Stimulated activated naive CD4-positive, alpha-beta T cell (primary cell): ENCODE measurements at regions not wholly inside any gene's neighbourhood (a gene's known extent, or its start where the extent isn't known, plus 50 kb on each side); places are given as distances from the start of the nearest gene placed in this dataset.

Source experiments
- DNase-seq, 6 experiments: peaks; one replicate each; lab custom pipeline; 2025; lab: John Stamatoyannopoulos, UW

DNA sequence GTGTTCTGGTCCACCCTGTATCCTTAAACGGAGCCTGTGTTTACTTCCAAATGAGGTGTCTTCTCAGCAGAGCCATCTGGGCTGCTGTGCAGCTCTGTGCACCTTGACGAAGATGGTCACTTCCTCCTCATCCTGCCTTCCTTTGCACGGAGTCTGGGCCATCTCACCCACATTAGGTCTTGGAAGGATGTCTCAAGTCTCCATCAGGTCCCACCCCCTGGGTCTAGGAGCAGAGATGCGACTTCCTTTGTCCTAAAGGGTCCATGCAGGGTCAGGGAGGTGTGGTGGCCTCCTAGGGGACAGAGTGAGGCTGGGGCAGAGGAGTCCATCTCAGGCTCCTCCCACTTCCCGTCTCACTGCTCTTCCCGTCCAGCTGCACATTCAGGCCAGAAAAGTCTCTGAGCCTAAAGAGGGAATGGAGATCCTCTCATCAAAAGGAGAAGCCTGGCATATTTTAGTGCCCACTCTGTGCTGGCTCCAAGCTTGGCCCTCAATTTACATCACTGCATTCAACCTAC, 209.2 kb downstream of the MATN1 start:
- no peak for DNase-seq

DNA sequence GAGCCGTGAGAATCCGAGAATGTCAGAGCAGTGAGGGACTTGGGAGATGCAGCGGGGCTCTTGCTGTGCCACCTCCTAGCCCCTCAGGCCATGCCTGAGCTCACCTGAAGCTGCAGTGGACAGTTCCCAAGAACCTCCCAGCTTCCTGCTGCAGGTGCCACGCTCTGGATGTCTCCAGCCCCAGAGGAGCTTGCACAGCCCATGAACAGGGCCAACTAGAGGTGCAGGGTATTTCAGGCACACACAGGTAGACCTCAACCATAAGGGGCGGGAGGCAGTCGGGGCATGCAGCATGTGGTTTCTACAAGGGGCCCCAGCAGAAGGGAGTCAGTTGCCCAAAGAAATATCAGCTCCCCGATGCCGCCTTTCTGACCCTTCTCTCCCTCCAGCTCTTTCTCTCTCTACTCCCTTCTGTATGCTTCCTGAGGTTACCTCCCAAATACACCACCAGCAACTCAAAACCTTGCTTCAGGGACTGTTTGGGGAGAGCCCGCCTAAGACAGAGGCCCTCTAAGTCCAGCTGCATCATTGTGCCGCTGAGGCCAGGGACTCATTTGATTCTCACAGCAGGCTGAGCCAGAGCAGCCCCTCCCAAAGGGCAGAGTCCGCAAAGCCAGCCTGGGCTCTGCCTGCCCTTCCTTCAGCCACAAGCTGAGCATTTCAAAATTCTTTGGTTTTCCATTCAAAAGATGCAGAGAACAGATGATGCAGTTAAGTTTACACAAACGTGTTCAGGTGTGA, 209.8 kb downstream of the MATN1 start:
- DNase-seq, result no peak

DNA sequence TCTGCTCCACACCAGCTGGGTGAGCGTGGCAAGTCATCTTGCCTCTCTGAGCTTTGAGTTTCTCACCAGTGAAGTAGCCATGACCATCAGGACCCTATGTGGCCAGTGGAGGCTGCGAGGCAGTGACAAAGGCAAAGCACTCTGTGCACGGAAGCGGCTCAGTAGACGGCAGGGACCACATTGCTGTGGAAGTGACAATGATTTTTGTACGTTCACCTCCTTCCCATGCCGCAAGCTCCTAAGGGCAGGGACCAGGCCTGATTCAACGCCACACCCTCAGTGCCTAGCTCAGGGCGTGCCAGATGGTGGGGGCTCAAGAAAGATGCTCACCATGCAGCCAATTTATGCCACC, 210.5 kb downstream of the MATN1 start:
- DNase-seq, result no peak

DNA sequence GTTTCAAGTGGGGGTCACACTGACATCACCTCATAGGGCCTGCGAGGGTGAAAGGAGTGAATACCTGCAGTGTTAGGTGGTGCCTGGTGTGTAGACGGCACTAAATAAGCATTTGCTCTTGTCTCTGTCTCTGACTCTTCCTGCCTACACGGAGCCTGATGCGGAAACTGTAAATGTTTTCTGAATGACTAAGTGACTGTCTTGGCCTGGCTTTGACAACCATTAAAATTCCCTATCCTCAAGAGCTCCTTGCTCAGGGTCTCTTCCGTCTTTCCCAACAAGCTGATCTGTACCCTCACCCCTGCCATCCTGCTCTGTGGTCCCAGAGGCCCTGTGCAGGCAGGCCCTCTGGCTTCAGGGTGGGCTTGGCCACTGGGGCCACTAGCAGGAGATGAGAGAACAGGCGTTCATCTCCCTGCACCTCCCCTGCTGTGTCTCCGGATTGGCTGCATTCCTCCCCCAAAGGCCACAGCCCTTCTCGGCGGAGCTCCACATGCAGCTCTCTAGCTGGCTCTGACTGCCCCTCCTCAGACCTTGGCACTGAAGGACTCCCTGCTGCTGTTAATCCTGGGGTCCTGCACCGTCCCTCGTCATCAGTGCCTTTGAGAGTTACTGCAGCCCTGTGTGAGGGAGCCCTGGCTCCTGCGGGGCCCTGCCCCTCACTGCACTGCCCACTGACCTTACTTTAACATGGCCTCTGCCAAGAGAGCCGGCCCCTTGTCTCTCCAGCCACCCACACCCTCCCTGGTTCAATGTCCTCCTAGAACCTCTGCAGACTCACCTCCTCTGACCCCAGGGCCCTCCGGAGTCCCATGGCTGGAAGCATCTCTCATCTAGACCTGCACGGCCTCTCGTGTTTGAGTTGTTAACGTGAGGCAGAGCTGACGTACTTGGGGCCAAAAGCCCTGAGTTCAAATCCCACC, 211.1 kb downstream of the MATN1 start:
- no peak for DNase-seq

DNA sequence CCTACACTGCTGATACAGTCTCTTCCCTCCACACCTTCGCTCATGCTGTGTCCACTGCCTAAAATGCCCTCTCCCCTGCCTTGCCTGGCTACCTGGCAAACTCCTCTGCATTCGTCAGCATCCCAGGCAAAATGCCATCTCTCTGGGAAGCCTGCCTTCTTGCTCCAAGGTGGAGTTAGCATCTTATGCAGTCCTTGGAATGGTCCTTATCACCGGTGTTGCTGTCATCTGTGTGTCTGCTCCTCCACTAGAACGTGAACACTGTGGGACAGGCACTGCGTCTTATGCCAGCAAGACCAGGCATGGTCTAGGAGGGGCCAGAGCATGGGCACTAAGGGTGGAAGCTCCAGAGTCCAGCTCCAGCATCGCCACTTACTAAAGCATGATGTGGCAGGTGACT, 211.8 kb downstream of the MATN1 start:
- no peak for DNase-seq

DNA sequence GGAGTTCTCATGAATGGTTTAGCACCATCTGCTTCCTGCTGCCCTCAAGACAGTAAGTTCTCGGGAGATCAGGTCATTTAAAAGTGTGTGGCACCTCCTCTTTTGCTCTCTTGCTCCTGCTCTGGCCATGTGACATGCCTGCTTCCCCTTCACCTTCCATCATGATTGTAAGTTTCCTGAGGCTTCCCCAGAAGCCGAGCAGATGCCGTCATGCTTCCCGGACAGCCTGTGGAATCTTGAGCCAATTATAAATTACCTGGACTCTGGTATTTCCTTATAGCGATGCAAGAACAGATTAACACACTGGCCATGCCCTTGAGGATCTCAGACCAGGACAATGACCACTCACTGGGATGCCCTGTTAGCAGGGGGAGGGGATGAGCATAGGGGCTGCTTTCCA, 212.3 kb downstream of the MATN1 start:
- no peak for DNase-seq

DNA sequence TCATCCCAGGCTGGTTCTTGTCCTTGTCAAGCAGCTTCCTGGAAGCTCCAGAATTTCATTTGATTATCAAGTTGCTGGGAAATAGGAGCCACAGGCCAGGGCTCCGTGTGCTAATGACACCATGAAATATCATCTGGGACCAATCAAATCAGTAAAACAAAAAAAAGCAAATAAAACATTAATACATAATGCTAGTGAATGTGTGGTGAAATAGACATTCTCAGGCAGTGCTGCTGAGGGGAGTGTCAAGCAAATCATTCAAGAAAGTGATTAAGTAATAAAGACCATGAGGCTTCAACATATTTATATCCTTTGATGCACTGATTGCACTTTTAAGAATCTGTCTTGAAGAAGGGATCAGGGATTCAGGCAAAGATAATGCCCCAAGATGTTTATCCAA, 213.7 kb downstream of the MATN1 start:
- DNase-seq, result no peak

DNA sequence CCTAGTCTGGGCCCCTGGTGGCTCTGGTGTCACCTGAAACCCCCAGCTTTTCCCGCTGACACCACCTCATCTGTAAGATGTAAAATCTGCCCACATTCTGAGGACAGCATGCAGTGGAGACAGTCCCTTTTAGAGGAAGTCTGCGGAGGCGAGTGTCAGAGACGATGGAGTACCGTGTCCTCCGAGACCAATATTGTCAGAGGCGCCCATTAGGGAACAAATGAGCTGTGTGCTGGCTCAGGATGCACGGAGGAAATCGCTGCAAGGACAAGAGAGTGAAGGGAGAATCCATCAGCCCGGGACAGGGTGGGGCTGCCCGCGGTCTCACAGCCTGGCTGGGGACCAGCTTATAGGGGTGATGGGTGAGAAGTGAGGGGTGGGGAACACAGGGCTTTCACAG, 214.8 kb downstream of the MATN1 start:
- no peak for DNase-seq

DNA sequence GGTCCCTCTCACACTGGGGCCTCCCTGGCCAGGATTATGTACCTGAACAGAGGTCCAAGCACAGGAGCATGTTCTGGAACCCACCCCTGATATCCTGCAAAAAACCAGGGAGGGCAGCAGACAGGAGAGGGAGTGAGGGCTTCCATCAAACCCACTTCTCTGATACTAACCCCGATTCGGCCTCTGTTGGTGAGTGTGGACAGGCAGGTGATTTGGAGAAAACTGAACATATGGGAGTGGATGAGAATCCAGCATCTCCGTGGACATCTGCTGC, 215.3 kb downstream of the MATN1 start:
- no peak for DNase-seq

DNA sequence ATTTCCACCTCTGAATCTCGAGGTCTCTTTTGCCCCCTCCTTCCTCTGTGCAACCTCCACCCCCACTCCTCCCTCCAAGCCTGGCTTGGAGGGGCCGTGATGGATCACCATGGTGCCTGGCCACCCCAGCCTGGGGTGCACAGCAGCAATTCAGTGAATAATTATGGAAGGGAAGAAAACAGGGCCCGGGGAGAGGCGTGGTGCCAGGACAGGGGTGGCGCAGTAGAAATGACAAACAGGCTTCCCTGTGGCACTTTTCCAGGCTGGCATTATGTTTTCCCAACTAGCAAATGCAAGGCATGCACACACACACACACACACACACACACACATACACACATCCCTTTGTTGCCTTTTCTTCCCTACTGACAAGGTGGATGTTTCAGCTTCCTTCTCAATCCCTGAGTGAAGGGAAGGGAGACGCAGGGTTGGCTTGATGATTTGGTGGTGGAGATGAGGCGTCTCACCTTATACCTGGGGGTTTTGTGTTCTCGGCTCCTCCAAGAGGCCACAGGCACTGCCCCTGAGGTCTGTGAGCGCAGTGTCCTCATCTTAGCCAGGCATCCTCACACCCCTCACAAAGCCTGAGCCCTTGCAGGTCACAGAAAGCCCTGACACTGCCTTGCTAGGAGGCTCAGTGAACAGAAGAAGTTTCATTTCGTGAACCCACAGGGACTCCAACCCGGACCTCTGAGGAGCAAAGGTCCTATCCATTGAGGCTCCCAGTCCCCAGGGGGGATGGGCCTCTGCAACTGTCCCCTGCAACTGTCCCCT, 215.8 kb downstream of the MATN1 start:
- no peak for DNase-seq

DNA sequence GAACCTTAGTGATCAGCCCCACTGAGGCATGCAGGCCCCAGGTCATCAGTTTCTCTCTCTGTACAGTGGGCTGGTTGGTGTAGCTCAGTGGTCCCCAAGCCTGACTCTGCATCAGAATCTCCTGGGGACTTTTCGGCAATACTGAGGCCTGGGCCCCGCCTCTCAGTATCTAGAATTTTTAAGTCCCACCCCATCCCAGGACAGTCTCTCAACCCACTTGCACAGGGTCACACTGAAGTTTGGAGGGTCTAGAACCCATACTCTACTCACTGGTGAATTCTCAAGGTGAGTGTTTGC, 216.4 kb downstream of the MATN1 start:
- no peak for DNase-seq

DNA sequence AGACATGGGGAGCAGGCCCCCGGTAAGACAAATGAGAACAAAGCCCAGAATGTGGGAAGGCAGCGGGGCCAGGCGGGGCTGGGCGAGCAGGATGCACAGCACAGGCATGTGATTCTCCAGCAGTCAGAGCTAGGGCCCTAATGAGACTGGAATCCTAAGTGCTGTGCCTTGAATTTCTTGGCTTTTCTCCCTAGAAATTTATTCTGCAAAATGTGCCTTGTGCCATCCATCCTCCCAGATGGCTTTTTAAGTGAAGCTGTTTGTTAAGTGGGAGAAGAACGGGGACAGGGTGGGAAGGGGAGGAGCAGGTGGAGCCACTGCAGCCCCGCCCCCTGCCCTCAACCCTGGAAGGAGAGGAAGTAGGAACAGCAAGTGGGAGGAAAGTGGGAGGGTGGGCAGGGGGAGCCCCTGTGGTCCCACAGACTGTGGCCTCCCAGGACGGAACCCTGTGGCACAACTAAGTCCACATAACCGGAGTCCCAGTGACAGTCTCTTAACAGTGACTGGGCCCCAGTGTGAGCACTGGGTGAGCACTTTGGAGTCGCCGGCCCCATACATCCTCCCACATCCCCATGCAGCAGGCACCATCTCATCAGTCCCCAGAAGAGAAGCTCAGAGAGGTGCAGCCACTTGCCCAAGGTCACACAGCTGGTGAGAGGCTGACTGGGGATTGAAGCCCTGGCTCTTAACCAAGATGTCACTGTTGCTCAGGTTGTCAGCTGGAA, 216.9 kb downstream of the MATN1 start:
- no peak for DNase-seq

DNA sequence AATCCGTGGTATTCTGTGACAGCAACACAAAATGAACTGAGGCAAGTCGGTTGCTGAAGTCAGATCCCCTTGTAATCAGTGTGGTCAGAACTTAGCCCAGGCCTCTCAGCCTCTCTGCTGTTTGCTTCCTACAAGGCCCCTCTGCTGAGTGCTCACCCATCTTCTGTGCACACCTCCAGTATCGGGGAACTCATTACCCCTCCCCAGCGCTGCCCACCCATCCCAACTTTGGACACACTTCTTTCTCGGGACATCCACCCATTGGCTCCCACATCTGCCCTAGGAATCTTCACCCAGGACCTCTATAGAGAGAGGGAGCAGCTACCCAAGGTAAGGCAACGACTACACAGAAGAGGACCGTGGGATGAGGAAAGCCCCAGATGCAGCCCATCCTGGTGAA, 217.5 kb downstream of the MATN1 start:
- DNase-seq, result no peak

DNA sequence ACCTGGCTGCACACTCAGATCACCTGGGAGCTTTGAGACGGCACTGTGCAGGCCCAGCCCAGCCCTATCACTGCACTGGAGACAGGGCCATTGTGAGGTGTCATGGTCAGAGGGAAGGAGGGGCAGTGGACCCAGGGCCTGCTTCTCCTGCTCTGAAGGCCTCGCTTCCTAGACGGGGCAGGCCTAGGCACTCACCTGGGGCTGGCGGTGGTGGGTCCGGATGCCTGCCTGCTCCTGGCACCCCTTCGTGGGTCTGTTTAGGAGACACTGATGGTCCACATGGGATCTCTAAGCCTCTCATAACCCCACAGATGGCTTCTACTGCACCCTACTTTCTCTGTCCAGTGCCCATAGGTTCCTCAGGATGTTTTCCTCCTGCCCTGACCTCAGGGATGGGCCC, 230.9 kb downstream of the MATN1 start:
- no peak for DNase-seq

DNA sequence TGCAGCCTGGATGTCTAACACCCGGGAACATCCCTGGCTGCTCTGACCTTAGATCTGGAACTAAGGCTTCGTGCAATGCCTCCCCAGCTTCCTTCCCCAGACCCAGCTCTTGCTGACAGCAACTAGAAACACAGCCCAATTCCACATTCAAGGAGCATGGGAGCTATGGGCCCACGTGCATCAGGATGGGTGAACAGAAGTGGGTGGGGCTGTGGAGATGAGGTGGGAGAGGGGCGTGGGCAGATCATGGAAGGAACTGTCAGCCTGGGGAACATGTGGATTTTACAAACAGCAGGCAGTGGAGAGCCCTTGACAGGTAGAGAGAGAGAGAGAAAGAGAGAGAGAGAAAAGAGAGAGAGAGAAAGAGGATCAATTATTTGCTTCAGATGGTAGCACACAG, 231.6 kb downstream of the MATN1 start:
- DNase-seq, result no peak

DNA sequence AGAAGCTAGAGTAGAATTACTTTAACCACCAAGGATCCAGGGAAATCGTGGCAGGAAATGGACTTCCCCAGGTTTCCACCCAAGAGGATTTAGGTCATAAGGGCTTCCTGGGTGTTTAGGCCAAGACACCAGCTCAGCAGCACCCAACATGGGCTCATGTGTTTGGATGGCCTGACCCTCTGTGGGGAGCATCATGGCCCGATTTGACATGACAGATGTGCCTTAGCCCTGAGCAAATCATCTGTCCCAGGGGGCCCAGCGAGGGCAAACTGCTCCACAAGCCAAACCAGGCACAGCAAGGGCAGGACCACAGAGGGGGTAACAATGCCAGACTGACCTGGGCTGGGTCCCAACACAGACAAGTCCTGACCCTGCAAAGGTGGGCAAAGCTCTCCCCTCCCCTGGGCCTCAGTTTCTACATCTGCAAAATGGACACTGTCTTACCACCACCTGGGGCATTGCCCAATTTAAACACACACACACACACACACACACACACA, 232.8 kb downstream of the MATN1 start:
- no peak for DNase-seq

DNA sequence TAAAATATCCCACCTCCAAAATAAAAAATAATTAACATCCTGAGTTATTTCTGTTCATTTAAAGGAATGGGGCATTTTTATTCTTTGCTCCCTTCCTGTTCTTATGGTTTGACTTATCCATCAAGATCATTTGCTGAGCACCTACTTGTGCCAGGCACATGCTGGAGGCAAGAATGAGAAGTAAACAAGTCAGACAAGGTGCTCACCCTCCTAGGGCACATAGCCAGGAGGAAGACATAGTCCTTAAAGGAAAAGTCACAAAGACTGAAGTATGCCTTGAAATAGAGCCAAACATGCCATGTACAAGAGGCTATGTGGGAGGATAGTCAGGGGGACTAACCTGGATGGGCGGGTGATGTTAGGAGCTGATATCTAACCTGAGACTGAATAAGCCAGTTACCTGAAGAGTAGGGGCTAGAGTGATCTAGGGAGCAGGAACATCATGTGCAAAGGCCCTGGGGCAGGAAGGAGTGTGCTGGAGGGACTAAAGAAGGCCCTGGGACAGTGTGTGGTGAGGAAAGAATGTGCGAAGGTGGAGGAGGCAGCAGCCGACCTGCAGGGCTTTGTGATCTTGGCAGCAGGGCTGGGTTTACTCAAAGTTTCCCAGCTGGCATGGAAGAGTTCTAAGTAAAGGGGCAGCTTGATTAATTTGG, 233.5 kb downstream of the MATN1 start:
- DNase-seq, result no peak

DNA sequence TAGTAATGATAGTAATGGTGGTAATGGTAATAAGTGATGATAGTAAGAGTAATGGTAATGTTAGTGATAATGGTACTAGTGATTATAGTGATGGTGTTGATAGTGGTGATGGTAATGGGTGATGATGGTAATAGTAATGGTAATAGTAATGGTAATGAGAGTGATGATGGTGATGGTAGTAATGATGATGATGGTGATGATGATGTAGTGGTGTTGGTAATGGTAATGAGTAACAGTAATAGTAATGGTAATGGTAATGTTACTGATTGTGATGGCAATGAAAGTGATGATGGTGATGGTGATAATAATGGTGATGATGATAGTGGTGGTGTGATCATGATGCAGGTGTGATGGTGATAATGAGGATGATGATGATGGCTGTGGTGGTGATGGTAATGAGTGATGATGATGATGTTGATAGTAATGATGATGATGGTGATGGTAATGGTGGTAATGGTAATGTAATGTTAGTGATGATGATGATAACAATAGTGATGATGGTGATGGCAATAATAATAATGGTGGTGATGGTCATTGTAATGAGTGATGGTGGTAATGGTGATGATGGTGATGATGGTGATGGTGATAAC, 235.0 kb downstream of the MATN1 start:
- no peak for DNase-seq

DNA sequence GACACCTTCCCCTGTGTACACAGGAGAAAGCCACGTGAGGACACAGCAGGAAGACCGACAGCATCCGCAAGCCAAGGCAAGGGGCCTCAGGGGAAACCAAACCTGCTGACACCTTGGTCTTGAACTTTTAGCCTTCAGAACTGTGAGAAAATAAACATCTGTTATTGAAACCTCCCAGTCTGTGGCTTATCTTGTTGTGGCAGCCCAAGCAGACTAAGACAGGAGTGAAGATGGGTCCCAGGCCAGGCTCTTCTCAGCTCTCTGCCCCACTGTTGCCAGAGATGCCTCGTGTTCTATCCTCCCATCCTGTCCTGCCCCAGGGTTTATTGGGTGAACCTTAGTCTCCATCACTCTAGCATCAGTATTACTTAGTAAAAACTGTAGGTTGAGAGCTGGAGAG, 236.3 kb downstream of the MATN1 start:
- DNase-seq, result no peak

DNA sequence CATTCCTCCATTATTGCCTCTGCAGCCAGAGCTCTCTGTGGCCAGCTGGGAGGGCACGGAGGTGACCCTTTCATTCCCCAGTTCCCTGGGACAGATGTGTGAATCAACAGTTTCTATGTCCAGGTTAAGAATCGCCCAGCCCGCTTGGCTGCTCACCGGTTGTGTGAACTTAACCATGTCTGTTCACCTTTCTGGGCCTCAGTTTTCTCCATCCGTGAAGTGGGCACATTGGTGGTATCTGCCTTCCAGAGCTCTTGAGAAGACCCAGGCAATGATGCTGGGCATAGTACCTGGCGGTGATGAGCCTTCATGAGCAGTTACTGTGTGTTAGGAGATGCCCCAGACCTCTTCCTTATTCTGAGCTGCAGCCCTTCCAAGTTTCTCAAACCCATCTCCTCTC, 238.3 kb downstream of the MATN1 start:
- no peak for DNase-seq

DNA sequence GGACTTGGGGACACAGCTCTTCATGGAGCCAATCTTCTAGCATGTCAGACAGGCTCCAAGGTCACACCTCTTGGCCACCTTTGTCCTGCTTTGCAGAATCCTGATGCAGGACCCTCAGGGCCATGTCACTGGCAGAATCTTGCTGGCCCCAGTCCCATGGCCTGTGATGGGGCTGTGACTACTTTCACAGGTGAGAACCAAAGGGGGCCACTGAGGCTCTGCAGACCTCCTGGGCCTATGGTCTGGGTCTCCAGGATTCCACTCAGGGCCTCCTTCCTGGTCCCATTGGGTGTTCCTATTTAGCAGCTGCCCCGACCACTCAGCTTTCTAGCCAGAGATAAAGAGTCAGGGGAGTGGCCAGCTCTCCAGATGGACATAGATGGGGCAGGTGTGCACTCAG, 238.7 kb downstream of the MATN1 start:
- DNase-seq, result no peak
